IPS-18a (cell line): ENCODE measurements at regions not wholly inside any gene's neighbourhood (a gene's known extent, or its start where the extent isn't known, plus 50 kb on each side); places are given as distances from the start of the nearest gene placed in this dataset.

Experiments used
- H3K27ac ChIP-seq: one replicate; pipeline ENCODE4 v1.5.1; 2013; ENCODE audit warnings: low read length
- H3K27me3 ChIP-seq: one replicate; pipeline ENCODE4 v1.6.1; 2013; ENCODE audit warnings: mild to moderate bottlenecking, low read length; ENCODE audit not compliant: control insufficient read depth, insufficient read depth
- H3K36me3 ChIP-seq: one replicate; pipeline ENCODE4 v1.6.1; 2013; ENCODE audit warnings: low read depth, low read length; ENCODE audit not compliant: control insufficient read depth
- H3K4me1 ChIP-seq: one replicate; pipeline ENCODE4 v1.6.1; 2013; ENCODE audit warnings: low read depth, low read length; ENCODE audit not compliant: control insufficient read depth
- H3K4me3 ChIP-seq: one replicate; pipeline ENCODE4 v1.5.1; 2013; ENCODE audit warnings: low read length
- H3K9ac ChIP-seq: one replicate; pipeline ENCODE4 v1.6.1; 2013; ENCODE audit warnings: mild to moderate bottlenecking, low read length, moderate library complexity
- H3K9me3 ChIP-seq: one replicate; pipeline ENCODE4 v1.6.1; 2013; ENCODE audit warnings: low read depth, low read length; ENCODE audit not compliant: control insufficient read depth

DNA sequence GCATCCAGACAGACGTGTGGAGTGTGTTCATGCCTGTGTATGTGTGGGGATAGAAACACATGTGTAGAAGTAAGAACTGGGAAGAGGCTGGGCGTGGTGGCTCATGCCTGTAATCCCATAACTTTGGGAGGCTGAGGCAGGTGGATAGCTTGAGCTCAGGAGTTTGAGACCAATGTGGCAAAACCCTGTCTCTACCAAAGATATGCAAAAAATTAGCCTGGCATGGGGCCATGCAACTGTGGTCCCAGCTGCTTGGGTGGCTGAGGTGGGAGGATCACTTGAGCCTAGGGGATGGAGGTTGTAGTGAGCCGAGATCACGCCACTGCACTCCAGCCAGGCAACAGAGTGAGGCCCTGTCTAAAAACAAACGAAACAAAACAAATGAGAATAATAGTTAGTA lies 1166.6 kb downstream of the TBC1D22A start:
- H3K9ac ChIP-seq, result no peak overlapping the region
- no peak overlapping the region for H3K4me3 ChIP-seq
- H3K27ac ChIP-seq, result no peak overlapping the region
- H3K27me3 ChIP-seq, result no peaks in the 10 kb centered on the region
- H3K9me3 ChIP-seq, result no peaks in the 10 kb centered on the region
- no peaks in the 10 kb centered on the region for H3K4me1 ChIP-seq
- H3K36me3 ChIP-seq, result no peaks in the 10 kb centered on the region

DNA sequence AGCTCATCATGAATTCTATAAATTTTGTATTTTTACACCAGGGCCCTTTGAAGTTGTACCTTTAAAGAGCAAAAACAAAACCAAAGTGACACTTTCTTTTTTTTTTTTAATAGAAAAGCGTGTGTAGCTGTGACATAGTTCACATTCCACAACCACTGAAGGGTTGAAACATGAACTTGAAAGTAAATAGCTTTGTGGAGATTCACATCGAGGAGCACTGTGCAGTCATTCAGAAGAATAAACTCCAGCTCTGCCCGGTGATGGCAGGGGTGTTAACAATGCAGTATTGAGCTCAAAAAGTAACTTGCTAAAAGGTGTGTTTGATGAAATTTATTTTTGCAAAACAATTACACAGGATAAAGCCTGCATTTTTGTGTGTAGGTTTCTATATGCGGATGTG lies 1166.2 kb downstream of the TBC1D22A start:
- Histone ChIP-seq H3K27me3 (no peaks in the 10 kb centered on the region), H3K4me1 (no peaks in the 10 kb centered on the region), H3K9me3 (no peaks in the 10 kb centered on the region), H3K36me3 (no peaks in the 10 kb centered on the region), H3K9ac (no peak overlapping the region), H3K4me3 (no peak overlapping the region), H3K27ac (no peak overlapping the region)

DNA sequence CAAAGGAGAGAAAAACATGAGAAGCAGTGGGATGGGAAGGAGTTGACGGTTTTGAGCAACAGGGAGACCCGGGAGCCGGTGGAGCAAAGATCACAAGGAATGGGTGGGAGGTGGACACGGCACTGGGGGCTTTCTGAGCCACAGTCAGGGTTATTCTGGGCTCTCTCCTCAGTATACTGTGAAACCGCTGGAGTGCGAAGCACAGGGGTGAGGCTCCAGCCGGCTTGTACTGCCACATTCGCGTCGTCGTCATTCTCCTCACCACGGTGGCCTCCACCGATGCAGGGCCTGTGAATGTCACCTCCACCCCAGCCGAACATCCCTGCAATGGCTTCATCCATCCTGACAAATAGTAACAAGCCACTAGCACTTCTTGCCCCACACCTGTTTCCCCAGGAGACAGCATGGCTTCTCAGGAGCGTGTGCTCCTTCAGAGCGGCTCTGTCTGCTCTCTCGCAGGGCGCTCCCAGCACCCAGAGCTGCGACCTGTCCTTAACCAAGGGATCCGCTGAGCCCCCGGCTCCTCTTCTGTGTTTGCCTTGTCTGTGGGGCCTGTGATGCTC lies 1165.3 kb downstream of the TBC1D22A start:
- no peak overlapping the region for H3K27ac ChIP-seq
- no peaks in the 10 kb centered on the region for H3K36me3 ChIP-seq
- H3K9me3 ChIP-seq, result no peaks in the 10 kb centered on the region
- no peaks in the 10 kb centered on the region for H3K27me3 ChIP-seq
- no peaks in the 10 kb centered on the region for H3K4me1 ChIP-seq
- H3K4me3 ChIP-seq, result no peak overlapping the region
- no peak overlapping the region for H3K9ac ChIP-seq

GRCh38 chr22:47923011-47923427 lies 1160.6 kb downstream of the TBC1D22A start:
- no peak overlapping the region for H3K9ac ChIP-seq
- no peak overlapping the region for H3K4me3 ChIP-seq
- no peaks in the 10 kb centered on the region for H3K9me3 ChIP-seq
- H3K36me3 ChIP-seq, result no peaks in the 10 kb centered on the region
- no peaks in the 10 kb centered on the region for H3K27me3 ChIP-seq
- no peaks in the 10 kb centered on the region for H3K4me1 ChIP-seq
- H3K27ac ChIP-seq, result no peak overlapping the region

GRCh38 chr22:47921906-47922305 lies 1159.5 kb downstream of the TBC1D22A start:
- H3K27ac ChIP-seq, result no peak overlapping the region
- no peaks in the 10 kb centered on the region for H3K36me3 ChIP-seq
- H3K9ac ChIP-seq, result no peak overlapping the region
- H3K4me1 ChIP-seq, result no peaks in the 10 kb centered on the region
- H3K27me3 ChIP-seq, result no peaks in the 10 kb centered on the region
- H3K9me3 ChIP-seq, result no peaks in the 10 kb centered on the region
- H3K4me3 ChIP-seq, result no peak overlapping the region

DNA sequence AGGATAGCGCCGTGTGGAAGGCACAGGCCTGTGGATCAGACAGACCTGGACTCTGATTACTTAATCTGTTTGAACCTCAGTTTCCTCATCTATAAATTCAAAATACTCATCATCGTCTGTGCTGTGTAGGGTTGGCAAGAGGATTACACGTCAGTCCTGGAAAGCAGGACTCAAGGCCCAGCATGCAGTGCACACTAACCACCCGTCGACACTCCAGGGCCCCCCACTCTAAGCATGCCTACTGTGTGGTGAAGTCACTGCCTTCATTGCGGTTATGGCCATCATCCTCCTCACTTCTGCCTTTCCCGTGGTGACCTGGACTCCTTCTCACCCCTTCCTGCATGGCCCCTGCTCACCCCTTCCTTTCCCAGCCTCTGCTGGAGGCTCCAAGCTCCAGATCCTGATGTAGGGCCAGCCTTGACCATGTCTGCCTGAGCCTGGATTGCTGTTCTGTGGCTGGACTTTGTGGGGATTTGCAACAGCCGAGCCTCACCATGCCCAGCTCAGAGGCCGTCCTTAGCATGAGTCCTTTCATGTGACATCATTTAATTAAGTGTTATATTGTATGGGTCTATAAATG lies 1158.0 kb downstream of the TBC1D22A start:
- no peak overlapping the region for H3K4me3 ChIP-seq
- no peak overlapping the region for H3K27ac ChIP-seq
- H3K36me3 ChIP-seq, result no peaks in the 10 kb centered on the region
- no peaks in the 10 kb centered on the region for H3K27me3 ChIP-seq
- no peaks in the 10 kb centered on the region for H3K4me1 ChIP-seq
- no peaks in the 10 kb centered on the region for H3K9me3 ChIP-seq
- H3K9ac ChIP-seq, result no peak overlapping the region

DNA sequence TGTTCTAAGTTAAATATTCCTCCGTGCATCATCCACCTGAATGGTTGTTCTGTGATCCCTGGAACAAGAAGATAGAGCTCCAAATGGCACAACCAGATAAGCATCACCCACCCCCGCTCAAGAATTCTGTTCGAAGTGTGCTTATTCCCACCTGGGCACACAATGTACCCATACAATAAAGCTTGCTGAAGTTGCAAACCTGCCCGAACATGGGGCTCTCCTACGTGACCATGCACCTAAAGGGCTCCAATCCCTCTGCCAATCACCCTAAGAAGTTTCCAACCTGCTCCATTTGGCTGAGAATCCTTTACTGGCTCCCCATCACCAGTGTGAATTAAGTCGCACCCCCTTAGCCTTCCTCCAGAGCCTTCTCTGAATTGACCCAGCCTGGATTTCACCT lies 1157.4 kb downstream of the TBC1D22A start:
- no peaks in the 10 kb centered on the region for H3K27me3 ChIP-seq
- H3K9me3 ChIP-seq, result no peaks in the 10 kb centered on the region
- H3K9ac ChIP-seq, result no peak overlapping the region
- H3K4me1 ChIP-seq, result no peaks in the 10 kb centered on the region
- no peak overlapping the region for H3K27ac ChIP-seq
- H3K36me3 ChIP-seq, result no peaks in the 10 kb centered on the region
- no peak overlapping the region for H3K4me3 ChIP-seq

GRCh38 chr22:47919001-47919441 lies 1156.6 kb downstream of the TBC1D22A start:
- Histone ChIP-seq H3K9ac (no peak overlapping the region), H3K36me3 (no peaks in the 10 kb centered on the region), H3K27me3 (no peaks in the 10 kb centered on the region), H3K4me3 (no peak overlapping the region), H3K4me1 (no peaks in the 10 kb centered on the region), H3K9me3 (no peaks in the 10 kb centered on the region), H3K27ac (no peak overlapping the region)

DNA sequence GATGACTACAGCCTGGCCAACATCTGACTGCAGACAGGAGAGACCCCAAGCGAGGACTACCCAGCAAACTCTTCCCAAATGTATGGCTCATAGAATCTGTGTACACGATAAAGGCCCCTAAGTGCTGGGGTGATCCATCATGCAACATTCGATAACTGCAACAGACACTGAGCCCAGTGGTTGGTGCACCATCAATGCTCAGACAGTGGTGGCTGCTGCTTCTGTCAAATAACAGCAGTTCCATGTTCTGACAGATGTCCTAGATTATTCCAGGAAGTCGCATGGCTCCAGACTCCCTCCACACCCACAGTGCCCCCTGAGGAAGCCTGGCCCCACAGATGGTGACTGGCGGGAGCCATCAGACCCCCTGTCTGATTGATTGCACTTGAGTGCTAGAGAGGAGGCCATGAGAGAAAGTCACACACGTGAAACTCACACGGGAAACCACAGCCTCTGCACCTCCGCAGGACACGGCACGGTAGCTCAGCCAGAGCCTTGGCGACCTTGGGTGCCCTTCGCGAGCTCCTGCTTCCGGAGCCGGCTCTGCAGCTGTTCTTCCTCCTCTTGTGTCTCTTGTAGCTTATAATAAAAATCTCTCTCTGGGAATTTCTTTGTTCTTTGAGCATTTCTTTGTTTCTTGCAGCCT lies 1155.9 kb downstream of the TBC1D22A start:
- Histone ChIP-seq H3K36me3 (no peaks in the 10 kb centered on the region), H3K9ac (no peak overlapping the region), H3K4me1 (no peaks in the 10 kb centered on the region), H3K9me3 (no peaks in the 10 kb centered on the region), H3K27ac (no peak overlapping the region), H3K4me3 (no peak overlapping the region), H3K27me3 (no peaks in the 10 kb centered on the region)

DNA sequence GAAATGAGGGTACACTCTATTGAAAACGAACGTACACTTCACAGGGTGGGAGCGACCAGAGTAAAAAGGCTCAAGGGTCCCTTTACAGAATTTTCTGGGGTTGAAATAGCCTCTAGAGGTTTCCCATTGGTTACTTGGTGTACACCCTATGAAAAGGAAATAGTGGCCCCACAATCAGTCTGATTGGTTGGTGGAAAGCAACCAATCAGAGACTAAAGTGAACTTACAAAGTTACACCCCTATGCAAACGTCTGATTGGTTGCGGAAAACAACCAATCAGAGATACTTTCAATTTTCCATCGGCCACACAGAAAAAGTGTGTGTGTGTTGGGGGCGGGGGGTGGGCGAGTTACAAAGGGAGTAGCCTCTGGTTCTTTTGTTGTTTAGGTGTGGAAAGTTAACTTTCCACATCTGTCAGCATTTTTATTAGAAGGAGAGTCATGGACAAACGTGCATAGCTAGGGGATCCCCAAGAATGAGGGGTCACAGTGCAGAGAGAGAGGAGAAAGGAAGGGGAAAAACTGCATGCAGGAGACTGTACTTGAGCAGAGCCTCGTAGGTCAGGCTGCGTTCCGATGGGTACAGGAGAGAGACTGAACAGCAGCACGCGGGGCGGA lies 1152.1 kb downstream of the TBC1D22A start:
- Histone ChIP-seq H3K9ac (no peak overlapping the region), H3K36me3 (no peaks in the 10 kb centered on the region), H3K27ac (no peak overlapping the region), H3K27me3 (no peaks in the 10 kb centered on the region), H3K4me3 (no peak overlapping the region), H3K4me1 (no peaks in the 10 kb centered on the region), H3K9me3 (peaks cover 5% of the 10 kb centered on the region)

DNA sequence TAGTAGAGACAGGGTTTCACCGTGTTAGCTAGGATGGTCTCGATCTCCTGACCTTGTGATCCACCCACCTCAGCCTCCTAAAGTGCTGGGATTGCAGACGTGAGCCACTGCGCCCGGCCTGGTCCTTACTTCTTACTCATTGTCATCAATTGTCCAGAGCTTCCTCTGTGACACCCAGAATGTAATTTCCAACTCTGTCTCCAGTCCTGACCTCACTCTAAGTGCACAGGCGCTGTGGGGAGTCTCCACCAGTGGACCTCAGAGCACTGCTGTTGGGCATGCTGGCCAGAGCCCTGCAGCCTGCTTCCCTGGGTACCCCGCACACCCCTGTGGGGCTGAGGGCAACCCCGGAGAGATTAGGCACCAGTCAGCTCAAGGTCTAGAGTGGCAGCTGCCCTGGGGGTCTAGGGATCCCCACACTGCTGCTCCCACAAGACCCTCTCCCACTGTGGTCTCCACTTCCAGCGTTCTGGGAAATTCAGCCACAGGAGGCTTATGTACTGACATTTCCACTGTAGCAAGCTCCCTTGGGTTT lies 1140.3 kb downstream of the TBC1D22A start:
- H3K9ac ChIP-seq, result no peak overlapping the region
- no peaks in the 10 kb centered on the region for H3K9me3 ChIP-seq
- no peak overlapping the region for H3K27ac ChIP-seq
- no peaks in the 10 kb centered on the region for H3K36me3 ChIP-seq
- H3K27me3 ChIP-seq, result no peaks in the 10 kb centered on the region
- H3K4me3 ChIP-seq, result no peak overlapping the region
- no peaks in the 10 kb centered on the region for H3K4me1 ChIP-seq
